Epithelial cell of esophagus (primary cell): ENCODE measurements at regions not wholly inside any gene's neighbourhood (a gene's known extent, or its start where the extent isn't known, plus 50 kb on each side); places are given as distances from the start of the nearest gene placed in this dataset.
A peak's percentile ranks its signal among the peaks of the same experiment; 100 is the strongest.

Source experiments
- DNase-seq: peaks from one replicate; pipeline ENCODE4 v3.0.0; 2010; ENCODE audit warnings: low read depth
- H3K4me3 ChIP-seq: 2 replicates; pipeline ENCODE4 v1.5.1; 2011; ENCODE audit warnings: mild to moderate bottlenecking, low read length, control low read depth
- TF ChIP-seq, protein P1 (sequence below): IDR thresholded peaks from 2 replicates; pipeline ENCODE4 v1.5.1; 2011; ENCODE audit warnings: low read depth, mild to moderate bottlenecking, low read length, control low read depth, inconsistent platforms; ENCODE audit not compliant: insufficient read depth; ENCODE audit errors: missing control alignments

DNA sequence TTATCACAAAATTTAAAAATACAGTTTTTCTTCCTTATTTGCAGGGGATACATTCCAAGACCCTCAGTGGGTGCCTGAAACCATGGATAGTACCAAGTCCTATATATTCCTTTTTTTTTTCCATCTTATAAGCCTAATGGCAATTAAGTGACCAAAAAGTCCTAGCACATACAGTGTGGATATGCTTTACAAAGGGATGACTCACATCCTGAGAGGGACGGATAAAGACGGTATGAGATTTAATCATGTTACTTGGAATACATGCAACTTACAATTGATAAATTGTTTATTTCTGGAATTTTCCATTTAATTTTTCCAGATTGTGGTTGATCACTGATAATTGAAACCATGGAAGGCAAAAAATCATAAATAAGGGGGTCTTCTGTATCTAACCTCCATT, 181.2 kb upstream of the BRINP3 start:
- H3K4me3 ChIP-seq: no peak overlapping the region
- TF ChIP-seq, protein P1, sequence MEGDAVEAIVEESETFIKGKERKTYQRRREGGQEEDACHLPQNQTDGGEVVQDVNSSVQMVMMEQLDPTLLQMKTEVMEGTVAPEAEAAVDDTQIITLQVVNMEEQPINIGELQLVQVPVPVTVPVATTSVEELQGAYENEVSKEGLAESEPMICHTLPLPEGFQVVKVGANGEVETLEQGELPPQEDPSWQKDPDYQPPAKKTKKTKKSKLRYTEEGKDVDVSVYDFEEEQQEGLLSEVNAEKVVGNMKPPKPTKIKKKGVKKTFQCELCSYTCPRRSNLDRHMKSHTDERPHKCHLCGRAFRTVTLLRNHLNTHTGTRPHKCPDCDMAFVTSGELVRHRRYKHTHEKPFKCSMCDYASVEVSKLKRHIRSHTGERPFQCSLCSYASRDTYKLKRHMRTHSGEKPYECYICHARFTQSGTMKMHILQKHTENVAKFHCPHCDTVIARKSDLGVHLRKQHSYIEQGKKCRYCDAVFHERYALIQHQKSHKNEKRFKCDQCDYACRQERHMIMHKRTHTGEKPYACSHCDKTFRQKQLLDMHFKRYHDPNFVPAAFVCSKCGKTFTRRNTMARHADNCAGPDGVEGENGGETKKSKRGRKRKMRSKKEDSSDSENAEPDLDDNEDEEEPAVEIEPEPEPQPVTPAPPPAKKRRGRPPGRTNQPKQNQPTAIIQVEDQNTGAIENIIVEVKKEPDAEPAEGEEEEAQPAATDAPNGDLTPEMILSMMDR: no peak
- peak; percentile 35 for DNase-seq

DNA sequence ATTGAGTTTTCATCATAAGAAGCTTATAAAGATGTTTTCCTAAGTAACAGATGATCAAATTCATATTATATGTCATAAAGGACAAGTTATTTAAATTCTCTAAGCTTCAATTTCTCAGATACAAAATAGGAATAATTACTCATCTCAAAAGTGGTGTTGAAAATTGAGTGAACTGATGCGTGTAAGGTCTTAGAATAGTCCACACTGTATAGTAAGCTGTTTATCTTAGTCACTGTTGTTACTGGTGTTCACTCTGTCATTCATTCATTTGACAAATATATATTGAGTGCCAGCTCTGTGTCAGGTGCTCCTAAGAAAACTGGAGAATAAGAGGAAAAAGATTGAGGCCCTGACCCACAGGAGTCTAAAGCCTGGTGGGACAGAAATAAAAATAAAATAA, 186.3 kb upstream of the BRINP3 start:
- TF ChIP-seq, protein P1: no peak
- no peak overlapping the region for H3K4me3 ChIP-seq
- no peak for DNase-seq

DNA sequence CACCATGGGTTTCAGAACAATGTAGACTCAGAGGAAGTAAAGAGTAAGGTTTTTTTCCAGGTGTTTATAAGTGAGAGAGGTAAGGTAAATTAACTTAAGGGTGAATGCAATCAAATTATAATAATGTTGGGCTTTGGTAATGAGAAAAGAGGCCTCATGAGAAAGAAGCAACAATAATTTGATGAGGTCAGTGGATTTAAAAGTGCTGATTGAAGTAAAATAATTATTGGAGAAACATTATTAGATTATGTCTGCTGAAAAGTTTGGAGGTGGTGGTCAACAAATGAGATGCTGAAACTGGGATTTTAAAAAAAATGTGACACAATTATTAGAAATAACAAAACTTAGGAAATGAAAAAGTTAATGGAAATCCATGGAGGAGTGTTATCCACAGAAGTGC, 187.4 kb upstream of the BRINP3 start:
- TF ChIP-seq, protein P1: no peak
- no peak for DNase-seq
- no peak overlapping the region for H3K4me3 ChIP-seq

DNA sequence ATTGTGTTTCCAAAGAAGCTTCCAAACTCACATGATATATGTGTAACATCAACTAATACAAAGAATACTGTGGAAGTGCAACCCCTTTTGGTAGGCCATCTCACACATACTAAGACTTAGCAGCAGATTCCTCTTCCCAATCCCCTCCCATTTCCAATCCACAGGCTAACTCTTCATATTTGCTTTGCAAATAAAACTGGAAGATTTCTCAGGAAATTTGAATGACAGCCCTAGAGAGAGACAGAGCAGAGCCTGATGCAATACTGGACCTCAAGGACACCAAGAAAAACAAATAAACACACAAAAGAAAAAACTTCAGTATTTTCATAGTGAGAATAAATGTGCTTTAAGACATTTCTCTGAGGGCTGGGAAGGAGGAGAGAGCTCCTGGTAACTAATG, 190.2 kb upstream of the BRINP3 start:
- TF ChIP-seq, protein P1: no peak
- no peak for DNase-seq
- no peak overlapping the region for H3K4me3 ChIP-seq

DNA sequence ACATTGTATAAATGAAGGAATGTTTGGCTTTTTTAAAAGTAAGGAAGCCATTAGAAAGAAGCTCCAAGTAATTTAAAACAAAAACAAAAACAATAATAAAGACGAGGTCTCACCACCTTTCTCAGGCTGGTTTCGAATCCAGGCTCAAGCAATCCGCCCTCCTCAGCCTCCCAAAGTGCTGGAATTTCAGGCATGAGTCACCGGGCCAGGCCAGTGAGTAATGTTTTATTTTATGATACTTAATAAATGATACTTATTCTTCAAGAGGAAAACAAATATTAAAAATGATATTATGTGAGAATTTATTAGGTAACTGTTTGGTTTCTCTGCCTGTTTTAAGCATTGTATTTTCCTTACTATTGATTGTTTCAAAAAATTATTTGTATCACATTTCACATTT, 201.4 kb upstream of the BRINP3 start:
- TF ChIP-seq, protein P1: no peak
- no peak overlapping the region for H3K4me3 ChIP-seq
- DNase-seq: peak; percentile 76

DNA sequence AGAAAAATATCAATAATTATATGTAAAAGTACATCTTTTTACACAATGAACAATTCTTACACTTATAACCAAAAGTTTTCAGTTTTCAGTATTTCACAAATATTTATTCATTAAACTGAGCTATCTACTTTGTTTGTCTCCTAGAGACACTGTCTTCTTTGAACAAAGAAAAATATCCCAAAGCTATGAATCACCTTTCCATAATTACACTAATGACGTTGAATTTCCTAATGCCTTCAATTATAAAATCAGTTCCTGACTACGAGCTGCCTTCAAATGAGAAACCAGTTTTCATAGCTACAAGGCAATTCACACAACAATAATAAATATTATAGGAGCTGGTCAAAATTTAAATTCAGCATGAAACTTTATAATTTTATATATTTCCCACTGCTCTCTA, 201.8 kb upstream of the BRINP3 start:
- DNase-seq: peak; percentile 64
- TF ChIP-seq, protein P1: no peak
- H3K4me3 ChIP-seq: no peak overlapping the region

DNA sequence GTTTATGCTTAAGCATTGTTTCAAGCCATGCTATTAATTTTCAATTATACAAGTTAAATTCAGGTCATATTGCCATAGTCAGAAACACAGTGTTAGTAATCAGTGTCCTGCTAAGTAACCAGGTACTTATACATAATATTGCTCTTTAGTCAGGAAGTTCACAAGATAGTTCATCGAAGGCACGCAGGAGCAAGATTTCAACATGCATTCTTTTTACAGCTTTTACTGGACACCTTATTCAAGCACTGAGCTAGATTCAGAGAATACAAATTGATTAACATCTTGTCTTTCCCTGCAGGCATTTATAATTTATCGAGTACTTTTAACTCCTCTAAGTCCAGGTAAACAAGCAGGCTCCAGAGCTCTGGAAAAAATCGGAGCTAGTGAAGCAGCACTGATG, 202.3 kb upstream of the BRINP3 start:
- H3K4me3 ChIP-seq: no peak overlapping the region
- TF ChIP-seq, protein P1: no peak
- no peak for DNase-seq
